Activated T-cell treated with anti-CD3 and anti-CD28 coated beads, Interleukin-2, amount 50 U/mL, for 72 hours (primary cell): ENCODE measurements at regions not wholly inside any gene's neighbourhood (a gene's known extent, or its start where the extent isn't known, plus 50 kb on each side); places are given as distances from the start of the nearest gene placed in this dataset.
"Not testable (repeated sequence)": the region's sequence is repeated elsewhere in the genome, so short reads cannot be mapped to it uniquely, and the experiment has no call there.

Source experiments
- ATAC-seq, 2 donors: fragments of 150-1000 bp; cut with Tn5 transposase; replicated peaks in 1 of 2; 2 replicates each; pipeline ENCODE4 v1.10.0; 2021; ENCODE audit warnings: moderate library complexity in 2 of 2, mild to moderate bottlenecking in 1 of 2
- DNase-seq, 2 donors: peaks; one replicate each; pipeline ENCODE4 v3.0.0; 2021 to 2022; ENCODE audit warnings: mixed read lengths in 1 of 2
- H3K27ac Mint-ChIP-seq: one replicate; pipeline ENCODE4 v1.8.0; 2022; ENCODE audit warnings: mild to moderate bottlenecking, moderate library complexity, mixed read lengths
- H3K27me3 Mint-ChIP-seq: one replicate; pipeline ENCODE4 v1.8.0; 2022; ENCODE audit warnings: low read depth, mixed read lengths
- H3K36me3 Mint-ChIP-seq, 2 donors: one replicate each; pipeline ENCODE4 v1.8.0; 2022; ENCODE audit warnings: mixed read lengths in 2 of 2, mild to moderate bottlenecking in 1 of 2; ENCODE audit not compliant: insufficient read depth in 2 of 2
- H3K4me1 Mint-ChIP-seq: one replicate; pipeline ENCODE4 v1.8.0; 2022; ENCODE audit warnings: low read depth, mixed read lengths
- H3K4me3 Mint-ChIP-seq, 2 donors: one replicate each; pipeline ENCODE4 v1.8.0; 2022; ENCODE audit warnings: mild to moderate bottlenecking in 2 of 2, mixed read lengths in 2 of 2, moderate library complexity in 2 of 2
- H3K9me3 Mint-ChIP-seq, 2 donors: one replicate each; pipeline ENCODE4 v1.8.0; 2022; ENCODE audit warnings: mixed read lengths in 2 of 2

DNA sequence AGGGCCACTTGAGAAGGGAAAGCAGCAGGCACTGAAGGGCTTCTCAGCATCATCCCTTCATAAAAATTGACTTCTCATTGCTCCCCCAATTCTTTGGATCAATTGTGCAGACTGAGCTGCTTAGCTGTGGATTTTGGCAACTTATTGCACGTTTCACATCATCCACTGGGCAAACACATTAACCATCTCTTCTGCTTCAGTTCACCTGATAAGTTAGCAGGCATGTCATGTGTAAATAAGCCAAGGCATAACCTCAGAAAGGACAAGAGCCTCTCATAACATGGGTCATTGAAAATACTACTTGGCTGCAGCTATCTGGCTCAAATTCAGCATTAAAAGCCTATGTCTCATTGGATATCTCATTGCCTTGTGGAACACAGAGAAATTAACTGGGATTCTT lies 366.5 kb downstream of the LRRC3B start:
- ATAC-seq = no peak
- no peaks in the 10 kb centered on the region for H3K27me3 Mint-ChIP-seq
- no peak overlapping the region for H3K27ac Mint-ChIP-seq
- peaks cover 0 to 2% of the 10 kb centered on the region in 2 donors for H3K36me3 Mint-ChIP-seq
- H3K4me3 Mint-ChIP-seq = no peak overlapping the region
- H3K4me1 Mint-ChIP-seq = no peaks in the 10 kb centered on the region
- DNase-seq = no peak
- peaks cover 3 to 5% of the 10 kb centered on the region in 2 donors for H3K9me3 Mint-ChIP-seq

- DNase-seq (no peak), ATAC-seq (no peak)
- Mint-ChIP-seq H3K4me1 (no peaks in the 10 kb centered on the region), H3K27ac (no peak overlapping the region), H3K36me3 (peaks cover 0 to 2% of the 10 kb centered on the region in 2 donors), H3K9me3 (peaks cover 1 to 7% of the 10 kb centered on the region in 2 donors), H3K4me3 (no peak overlapping the region), H3K27me3 (no peaks in the 10 kb centered on the region)
Measured at GRCh38 chr3:26997226-26997625, 372.0 kb downstream of the NEK10 start.

DNA sequence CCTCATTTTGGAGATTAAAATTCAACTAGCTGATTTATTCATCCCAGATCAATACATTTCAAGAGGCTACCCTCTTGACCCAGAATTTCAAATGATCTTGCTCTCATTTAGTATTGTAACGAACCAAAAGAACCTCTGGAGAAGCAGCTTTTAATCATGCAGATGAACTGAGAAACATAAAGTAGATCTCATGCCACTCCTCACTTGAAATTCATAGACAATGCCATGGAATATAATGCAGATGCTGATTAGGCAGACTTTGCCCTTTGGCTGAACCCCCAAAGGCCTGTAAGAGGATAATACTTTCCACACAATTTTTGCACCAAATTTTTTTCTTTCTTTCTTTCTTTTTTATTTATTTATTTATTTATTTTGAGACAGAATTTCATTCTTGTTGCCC lies 358.3 kb downstream of the NEK10 start:
- no peaks in the 10 kb centered on the region for H3K36me3 Mint-ChIP-seq
- ATAC-seq (no peak), DNase-seq (no peak)
- no peak overlapping the region for H3K27ac Mint-ChIP-seq
- no peaks in the 10 kb centered on the region for H3K27me3 Mint-ChIP-seq
- no peak overlapping the region for H3K4me3 Mint-ChIP-seq
- no peaks in the 10 kb centered on the region for H3K4me1 Mint-ChIP-seq
- H3K9me3 Mint-ChIP-seq = peaks cover 0 to 2% of the 10 kb centered on the region in 2 donors

DNA sequence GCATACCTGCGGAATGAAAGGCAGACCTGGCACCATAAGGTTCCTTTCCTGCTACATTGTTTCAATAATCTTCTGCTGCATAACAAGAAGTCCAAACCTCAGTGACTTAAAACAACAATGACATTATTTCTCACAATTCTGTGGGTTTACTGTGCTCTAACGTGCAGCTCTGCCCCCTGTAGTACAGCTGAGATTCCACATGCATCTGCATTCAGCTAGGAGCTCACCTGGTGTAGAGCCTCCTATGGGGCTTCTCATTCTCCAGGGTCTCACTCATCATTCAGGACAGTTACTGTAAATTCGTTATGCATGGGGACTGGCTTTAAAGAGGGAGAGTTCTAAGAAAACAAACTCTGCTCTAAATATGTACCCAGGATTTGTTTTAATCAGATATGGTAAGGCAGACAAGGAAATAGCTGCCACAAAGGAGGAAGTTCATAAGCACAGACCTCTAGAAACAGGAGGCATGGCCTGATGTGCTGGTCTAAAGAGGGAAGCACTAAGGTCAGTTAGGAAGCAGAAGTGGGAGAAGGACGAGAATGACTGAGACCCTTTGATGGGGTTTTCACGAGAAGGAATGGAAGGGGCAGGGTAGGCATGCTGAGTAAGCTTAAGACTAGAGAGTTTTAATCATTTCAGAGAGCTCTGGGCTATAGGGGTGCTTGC lies 347.0 kb downstream of the NEK10 start:
- H3K9me3 Mint-ChIP-seq = peaks cover 2 to 4% of the 10 kb centered on the region in 2 donors
- DNase-seq = no peak
- no peak overlapping the region for H3K27ac Mint-ChIP-seq
- no peaks in the 10 kb centered on the region for H3K27me3 Mint-ChIP-seq
- no peak overlapping the region for H3K4me3 Mint-ChIP-seq
- no peaks in the 10 kb centered on the region for H3K36me3 Mint-ChIP-seq
- no peaks in the 10 kb centered on the region for H3K4me1 Mint-ChIP-seq
- ATAC-seq = no peak

DNA sequence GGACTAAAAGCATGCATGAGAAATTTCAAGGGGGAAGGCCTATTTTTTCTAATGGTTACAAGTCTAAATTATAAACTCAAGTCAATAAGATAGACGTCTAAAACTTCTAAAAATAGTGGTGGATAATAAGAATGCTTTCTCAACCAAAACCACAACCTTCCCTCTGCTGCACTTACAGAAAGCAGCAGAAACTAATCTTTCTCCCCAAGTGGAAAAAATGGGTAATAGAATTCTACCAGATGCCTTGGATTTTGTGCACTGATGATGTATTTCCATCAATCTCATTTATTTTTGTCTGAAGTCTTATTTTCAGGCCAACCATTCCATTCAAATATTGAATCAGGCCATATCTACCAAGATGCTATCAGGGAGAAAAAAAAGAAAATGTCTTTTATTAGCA lies 344.7 kb downstream of the NEK10 start:
- DNase-seq (no peak), ATAC-seq (no peak)
- Mint-ChIP-seq H3K4me3 (no peak overlapping the region), H3K27ac (no peak overlapping the region), H3K9me3 (peaks cover 2 to 4% of the 10 kb centered on the region in 2 donors), H3K4me1 (no peaks in the 10 kb centered on the region), H3K27me3 (no peaks in the 10 kb centered on the region), H3K36me3 (no peaks in the 10 kb centered on the region)

DNA sequence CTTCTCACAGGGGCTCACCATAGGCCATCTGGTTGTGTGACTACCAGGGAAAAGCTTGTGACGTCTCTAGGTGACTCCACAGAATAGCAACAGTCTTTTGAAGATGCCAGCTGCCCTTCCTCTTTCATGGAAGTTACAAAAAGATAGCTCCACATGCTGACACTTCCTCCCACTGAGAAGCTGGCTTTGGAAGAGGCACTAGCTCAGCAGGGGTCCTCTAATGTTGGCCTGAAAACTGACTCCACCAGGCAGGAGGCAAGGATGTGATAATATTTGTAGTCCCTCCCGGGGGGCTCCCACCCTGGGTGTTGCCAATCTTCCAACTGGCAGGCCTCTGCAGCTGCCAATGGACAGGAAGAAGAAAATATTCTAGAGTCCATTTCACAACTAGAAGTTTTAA lies 343.5 kb downstream of the NEK10 start:
- Mint-ChIP-seq H3K4me1 (no peaks in the 10 kb centered on the region), H3K36me3 (no peaks in the 10 kb centered on the region), H3K9me3 (peaks cover 2 to 4% of the 10 kb centered on the region in 2 donors), H3K27ac (no peak overlapping the region), H3K4me3 (no peak overlapping the region), H3K27me3 (no peaks in the 10 kb centered on the region)
- ATAC-seq (no peak), DNase-seq (no peak)

DNA sequence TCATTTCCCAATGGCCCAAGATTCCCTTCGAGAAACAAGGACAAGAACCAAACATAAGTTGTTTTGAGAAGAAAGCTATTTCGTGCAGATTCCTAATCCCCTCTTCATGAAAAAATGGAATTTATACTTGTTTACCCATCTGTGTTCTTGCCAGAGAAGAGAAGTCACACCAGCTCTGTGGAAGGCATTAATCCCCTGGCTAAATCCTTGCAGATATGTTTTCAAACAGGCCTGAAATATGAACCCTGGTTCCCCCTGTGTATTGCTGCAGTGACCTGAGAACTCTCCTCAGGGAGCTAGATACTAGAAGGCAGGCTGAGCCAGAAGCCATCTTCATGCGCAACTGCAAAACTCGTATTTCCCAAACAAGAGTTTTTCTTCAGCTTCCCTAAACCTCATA lies 337.7 kb downstream of the NEK10 start:
- no peak for ATAC-seq
- Mint-ChIP-seq H3K4me1 (no peaks in the 10 kb centered on the region), H3K27ac (no peak overlapping the region)

DNA sequence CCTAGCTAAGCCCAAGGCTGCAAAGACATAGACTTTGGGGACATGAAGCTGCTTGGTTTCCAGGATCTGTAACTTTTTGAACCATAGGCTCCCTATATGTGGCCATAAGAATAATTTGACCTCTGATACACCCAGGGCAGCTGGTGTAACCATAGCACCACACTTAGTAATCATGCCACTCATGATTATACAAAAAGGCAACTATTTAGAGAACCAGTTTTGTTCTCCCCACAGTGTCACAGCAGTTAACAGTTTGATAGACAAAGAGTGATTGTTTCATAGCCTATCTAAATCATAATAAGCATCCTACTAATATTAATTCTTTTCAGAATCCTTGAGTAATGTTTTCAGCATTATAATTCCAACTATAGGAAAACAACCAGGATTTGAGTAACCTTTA lies 334.9 kb downstream of the NEK10 start:
- no peak for DNase-seq
- Mint-ChIP-seq H3K9me3 (no peaks in the 10 kb centered on the region), H3K27ac (no peak overlapping the region), H3K4me3 (no peak overlapping the region), H3K36me3 (no peaks in the 10 kb centered on the region), H3K4me1 (no peaks in the 10 kb centered on the region), H3K27me3 (no peaks in the 10 kb centered on the region)
- no peak for ATAC-seq

More for the DNA sequence above, 337.7 kb downstream of the NEK10 start:
- no peak for DNase-seq
- H3K27me3 Mint-ChIP-seq = no peaks in the 10 kb centered on the region
- no peaks in the 10 kb centered on the region for H3K9me3 Mint-ChIP-seq
- H3K36me3 Mint-ChIP-seq = no peaks in the 10 kb centered on the region
- H3K4me3 Mint-ChIP-seq = no peak overlapping the region

GRCh38 chr3:27040674-27041073 lies 328.5 kb downstream of the NEK10 start:
- no peak for ATAC-seq
- Mint-ChIP-seq H3K4me1 (no peaks in the 10 kb centered on the region), H3K4me3 (no peak overlapping the region), H3K27me3 (no peaks in the 10 kb centered on the region), H3K27ac (no peak overlapping the region), H3K9me3 (peaks cover 0 to 5% of the 10 kb centered on the region in 2 donors), H3K36me3 (no peaks in the 10 kb centered on the region)
- DNase-seq = no peak

GRCh38 chr3:27042541-27042940 lies 326.6 kb downstream of the NEK10 start:
- not testable (repeated sequence) for ATAC-seq, H3K9me3 Mint-ChIP-seq, H3K27ac Mint-ChIP-seq, H3K27me3 Mint-ChIP-seq, DNase-seq, H3K4me1 Mint-ChIP-seq, H3K4me3 Mint-ChIP-seq, H3K36me3 Mint-ChIP-seq

DNA sequence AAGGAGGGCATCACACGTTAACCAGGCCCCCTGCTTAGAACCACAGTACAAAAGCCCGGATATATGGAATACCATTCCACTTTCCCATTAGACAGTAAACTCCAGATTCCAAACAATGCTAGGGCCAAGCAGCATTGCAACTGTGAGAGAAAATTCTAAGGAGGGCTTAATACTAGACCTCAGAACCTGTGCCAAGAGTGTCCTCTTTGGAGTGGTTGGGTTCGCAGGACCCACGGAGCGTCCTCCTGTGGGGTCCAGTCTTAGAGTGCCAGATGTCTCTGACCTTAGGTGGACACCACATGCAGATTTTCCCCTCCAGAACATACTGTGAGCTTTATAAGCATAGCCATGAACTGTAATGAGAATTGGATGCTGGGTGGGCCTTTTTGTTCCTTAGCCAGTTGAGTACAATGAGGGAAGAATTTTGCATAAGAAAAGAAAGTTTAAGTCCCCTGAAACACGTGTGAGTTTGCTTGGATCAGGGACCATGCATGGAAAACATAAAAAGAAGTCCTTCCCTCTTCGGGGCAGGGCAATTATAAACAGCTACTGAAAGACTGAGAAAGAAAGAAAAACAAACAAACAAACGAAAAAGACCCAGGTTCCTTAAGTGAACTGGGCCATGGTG lies 325.7 kb downstream of the NEK10 start:
- Mint-ChIP-seq H3K4me1 (no peaks in the 10 kb centered on the region), H3K27ac (no peak overlapping the region), H3K9me3 (peaks cover 2 to 5% of the 10 kb centered on the region in 2 donors), H3K4me3 (no peak overlapping the region), H3K36me3 (no peaks in the 10 kb centered on the region), H3K27me3 (no peaks in the 10 kb centered on the region)
- ATAC-seq (no peak), DNase-seq (no peak)

GRCh38 chr3:27044931-27045481 lies 324.2 kb downstream of the NEK10 start:
- Mint-ChIP-seq H3K4me1 (no peaks in the 10 kb centered on the region), H3K36me3 (no peaks in the 10 kb centered on the region), H3K9me3 (peaks cover 3 to 5% of the 10 kb centered on the region in 2 donors), H3K4me3 (no peak overlapping the region), H3K27me3 (no peaks in the 10 kb centered on the region), H3K27ac (no peak overlapping the region)
- DNase-seq = no peak
- no peak for ATAC-seq

- Mint-ChIP-seq H3K4me1 (no peaks in the 10 kb centered on the region), H3K27ac (no peak overlapping the region), H3K27me3 (no peaks in the 10 kb centered on the region), H3K36me3 (no peaks in the 10 kb centered on the region), H3K4me3 (no peak overlapping the region), H3K9me3 (peaks cover 5 to 8% of the 10 kb centered on the region in 2 donors)
- ATAC-seq (no peak), DNase-seq (no peak)
Measured at GRCh38 chr3:27046351-27046750, 322.8 kb downstream of the NEK10 start.

DNA sequence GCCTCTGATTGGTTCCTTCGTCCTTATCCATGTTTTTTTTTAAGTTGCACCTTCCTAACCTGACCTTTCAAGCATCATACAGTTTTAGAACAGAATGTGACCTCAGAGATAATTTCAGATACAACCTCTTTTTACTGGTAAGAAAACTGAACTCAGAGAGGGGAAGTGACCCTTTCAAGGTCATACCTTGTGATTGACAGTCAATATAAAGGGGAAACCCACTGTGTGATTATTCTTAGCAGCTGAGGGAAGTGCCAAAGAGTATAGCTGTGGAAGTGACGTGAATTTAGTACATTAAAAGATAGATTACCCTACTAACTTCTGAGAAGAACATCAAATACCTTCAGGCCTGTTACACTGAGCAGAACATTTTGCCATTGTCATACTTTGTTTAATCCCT lies 319.4 kb downstream of the NEK10 start:
- no peak overlapping the region for H3K27ac Mint-ChIP-seq

More for the DNA sequence above, 319.4 kb downstream of the NEK10 start:
- DNase-seq (no peak), ATAC-seq (no peak)
- no peaks in the 10 kb centered on the region for H3K36me3 Mint-ChIP-seq
- peaks cover 7 to 21% of the 10 kb centered on the region in 2 donors for H3K9me3 Mint-ChIP-seq
- H3K27me3 Mint-ChIP-seq = no peaks in the 10 kb centered on the region
- no peak overlapping the region for H3K4me3 Mint-ChIP-seq
- H3K4me1 Mint-ChIP-seq = no peaks in the 10 kb centered on the region
